Nucleus accumbens (tissue), 56 donors: ENCODE measurements at regions not wholly inside any gene's neighbourhood (a gene's known extent, or its start where the extent isn't known, plus 50 kb on each side); places are given as distances from the start of the nearest gene placed in this dataset.

ENCODE experiments used
- DNase-seq, 56 donors: peaks; one replicate each; lab custom pipeline; 2025; lab: John Stamatoyannopoulos, UW

GRCh38 chr17:36884495-36885152 lies 52.7 kb upstream of the LHX1 start:
- no peak for DNase-seq

GRCh38 chr17:36885153-36885735 lies 52.0 kb upstream of the LHX1 start:
- no peak for DNase-seq

GRCh38 chr17:36885771-36886377 lies 51.4 kb upstream of the LHX1 start:
- DNase-seq: no peak
